ENCODE measurements at regions not wholly inside any gene's neighbourhood (a gene's known extent, or its start where the extent isn't known, plus 50 kb on each side); places are given as distances from the start of the nearest gene placed in this dataset.

- Histone ChIP-seq H3K27me3 (ENCODE audit: control insufficient read depth, low read length) (no peaks in the 10 kb centered on the region), H4K20me1 (ENCODE audit: control insufficient read depth, insufficient read depth, low read depth, low read length) (no peaks in the 10 kb centered on the region), H3K27ac (ENCODE audit: low read depth, low read length) (no peak overlapping the region), H3K79me2 (ENCODE audit: control insufficient read depth, low read length) (no peaks in the 10 kb centered on the region), H3K4me3 (ENCODE audit: low read length) (no peak overlapping the region), H3K4me2 (ENCODE audit: low read length) (no peak overlapping the region), H3K9me3 (ENCODE audit: control insufficient read depth, insufficient read depth, low read length) (no peaks in the 10 kb centered on the region), H3K36me3 (ENCODE audit: control insufficient read depth, low read length) (no peaks in the 10 kb centered on the region), H3K4me1 (ENCODE audit: control insufficient read depth, low read length) (no peaks in the 10 kb centered on the region), H3K9me2 (replicated peaks; ENCODE audit: control insufficient read depth, low read length) (no peaks in the 10 kb centered on the region), H3F3A (ENCODE audit: control insufficient read depth, insufficient read depth) (no peaks in the 10 kb centered on the region)
- TF ChIP-seq, protein P1, sequence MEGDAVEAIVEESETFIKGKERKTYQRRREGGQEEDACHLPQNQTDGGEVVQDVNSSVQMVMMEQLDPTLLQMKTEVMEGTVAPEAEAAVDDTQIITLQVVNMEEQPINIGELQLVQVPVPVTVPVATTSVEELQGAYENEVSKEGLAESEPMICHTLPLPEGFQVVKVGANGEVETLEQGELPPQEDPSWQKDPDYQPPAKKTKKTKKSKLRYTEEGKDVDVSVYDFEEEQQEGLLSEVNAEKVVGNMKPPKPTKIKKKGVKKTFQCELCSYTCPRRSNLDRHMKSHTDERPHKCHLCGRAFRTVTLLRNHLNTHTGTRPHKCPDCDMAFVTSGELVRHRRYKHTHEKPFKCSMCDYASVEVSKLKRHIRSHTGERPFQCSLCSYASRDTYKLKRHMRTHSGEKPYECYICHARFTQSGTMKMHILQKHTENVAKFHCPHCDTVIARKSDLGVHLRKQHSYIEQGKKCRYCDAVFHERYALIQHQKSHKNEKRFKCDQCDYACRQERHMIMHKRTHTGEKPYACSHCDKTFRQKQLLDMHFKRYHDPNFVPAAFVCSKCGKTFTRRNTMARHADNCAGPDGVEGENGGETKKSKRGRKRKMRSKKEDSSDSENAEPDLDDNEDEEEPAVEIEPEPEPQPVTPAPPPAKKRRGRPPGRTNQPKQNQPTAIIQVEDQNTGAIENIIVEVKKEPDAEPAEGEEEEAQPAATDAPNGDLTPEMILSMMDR (IDR thresholded peaks at IDR 0.05; ENCODE audit: low read depth, low read length, poor library complexity, severe bottlenecking), result no peak
- no peak for TF ChIP-seq EZH2phosphoT487 (IDR thresholded peaks at IDR 0.05; ENCODE audit: borderline replicate concordance, low read length)
These were observed 262.1 kb upstream of the STS start for GRCh38 chrX:6885396-6885795.

- no peaks in the 10 kb centered on the region for H3F3A ChIP-seq (ENCODE audit: control insufficient read depth, insufficient read depth)
- H3K27me3 ChIP-seq (ENCODE audit: control insufficient read depth, low read length), result no peaks in the 10 kb centered on the region
- H3K9me2 ChIP-seq (replicated peaks; ENCODE audit: control insufficient read depth, low read length), result no peaks in the 10 kb centered on the region
- no peak overlapping the region for H3K27ac ChIP-seq (ENCODE audit: low read depth, low read length)
- no peak overlapping the region for H3K4me2 ChIP-seq (ENCODE audit: low read length)
- TF ChIP-seq, protein P1 (IDR thresholded peaks at IDR 0.05; ENCODE audit: low read depth, low read length, poor library complexity, severe bottlenecking), result no peak
- TF ChIP-seq EZH2phosphoT487 (IDR thresholded peaks at IDR 0.05; ENCODE audit: borderline replicate concordance, low read length), result no peak
- H4K20me1 ChIP-seq (ENCODE audit: control insufficient read depth, insufficient read depth, low read depth, low read length), result no peaks in the 10 kb centered on the region
- no peak overlapping the region for H3K4me3 ChIP-seq (ENCODE audit: low read length)
- H3K9me3 ChIP-seq (ENCODE audit: control insufficient read depth, insufficient read depth, low read length), result no peaks in the 10 kb centered on the region
- no peaks in the 10 kb centered on the region for H3K36me3 ChIP-seq (ENCODE audit: control insufficient read depth, low read length)
- H3K79me2 ChIP-seq (ENCODE audit: control insufficient read depth, low read length), result no peaks in the 10 kb centered on the region
- no peaks in the 10 kb centered on the region for H3K4me1 ChIP-seq (ENCODE audit: control insufficient read depth, low read length)
These were observed 286.1 kb upstream of the STS start for GRCh38 chrX:6861456-6861855.

- Histone ChIP-seq H3K36me3 (ENCODE audit: control insufficient read depth, low read length) (no peaks in the 10 kb centered on the region), H4K20me1 (ENCODE audit: control insufficient read depth, insufficient read depth, low read depth, low read length) (no peaks in the 10 kb centered on the region), H3K79me2 (ENCODE audit: control insufficient read depth, low read length) (no peaks in the 10 kb centered on the region), H3K27me3 (ENCODE audit: control insufficient read depth, low read length) (no peaks in the 10 kb centered on the region), H3K27ac (ENCODE audit: low read depth, low read length) (no peak overlapping the region), H3F3A (ENCODE audit: control insufficient read depth, insufficient read depth) (no peaks in the 10 kb centered on the region), H3K9me3 (ENCODE audit: control insufficient read depth, insufficient read depth, low read length) (no peaks in the 10 kb centered on the region), H3K9me2 (replicated peaks; ENCODE audit: control insufficient read depth, low read length) (no peaks in the 10 kb centered on the region), H3K4me3 (ENCODE audit: low read length) (no peak overlapping the region), H3K4me2 (ENCODE audit: low read length) (no peak overlapping the region), H3K4me1 (ENCODE audit: control insufficient read depth, low read length) (no peaks in the 10 kb centered on the region)
- TF ChIP-seq, protein P1 (IDR thresholded peaks at IDR 0.05; ENCODE audit: low read depth, low read length, poor library complexity, severe bottlenecking), result no peak
- no peak for TF ChIP-seq EZH2phosphoT487 (IDR thresholded peaks at IDR 0.05; ENCODE audit: borderline replicate concordance, low read length)
These were observed 289.8 kb upstream of the STS start for GRCh38 chrX:6857749-6858148.

DNA sequence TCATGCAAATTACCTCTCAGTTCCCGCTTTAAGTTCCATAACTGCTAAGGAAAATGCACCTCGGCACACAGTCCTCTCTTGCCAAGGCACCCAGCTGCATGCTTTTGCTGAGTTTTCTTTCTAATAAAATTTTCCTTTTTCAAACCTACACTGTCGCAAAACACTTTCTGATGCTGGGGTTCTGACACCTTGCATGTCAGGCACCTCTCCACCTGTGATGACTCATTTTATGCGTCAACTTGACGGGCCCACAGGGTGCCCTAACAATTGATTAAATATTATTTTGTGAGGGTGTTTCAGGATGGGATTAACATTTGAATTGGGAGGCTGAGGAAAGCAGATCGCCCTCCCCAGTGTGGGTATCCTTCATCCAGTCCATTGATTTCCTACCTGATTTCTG, 291.0 kb upstream of the STS start:
- TF ChIP-seq EZH2phosphoT487 (IDR thresholded peaks at IDR 0.05; ENCODE audit: borderline replicate concordance, low read length), result no peak
- Histone ChIP-seq H3K79me2 (ENCODE audit: control insufficient read depth, low read length) (no peaks in the 10 kb centered on the region), H3K27ac (ENCODE audit: low read depth, low read length) (no peak overlapping the region), H3F3A (ENCODE audit: control insufficient read depth, insufficient read depth) (no peaks in the 10 kb centered on the region), H3K36me3 (ENCODE audit: control insufficient read depth, low read length) (no peaks in the 10 kb centered on the region), H4K20me1 (ENCODE audit: control insufficient read depth, insufficient read depth, low read depth, low read length) (no peaks in the 10 kb centered on the region), H3K27me3 (ENCODE audit: control insufficient read depth, low read length) (no peaks in the 10 kb centered on the region), H3K4me1 (ENCODE audit: control insufficient read depth, low read length) (no peaks in the 10 kb centered on the region), H3K9me2 (replicated peaks; ENCODE audit: control insufficient read depth, low read length) (no peaks in the 10 kb centered on the region), H3K4me3 (ENCODE audit: low read length) (no peak overlapping the region), H3K9me3 (ENCODE audit: control insufficient read depth, insufficient read depth, low read length) (no peaks in the 10 kb centered on the region), H3K4me2 (ENCODE audit: low read length) (no peak overlapping the region)
